Type B pancreatic cell (in vitro differentiated cells): ENCODE measurements at regions not wholly inside any gene's neighbourhood (a gene's known extent, or its start where the extent isn't known, plus 50 kb on each side); places are given as distances from the start of the nearest gene placed in this dataset.

Experiments
- DNase-seq: peaks from one replicate; pipeline ENCODE4 v3.0.0; 2021; ENCODE audit warnings: mixed read lengths; ENCODE audit not compliant: unreplicated experiment; ENCODE audit errors: extremely low spot score
- H3K27ac Mint-ChIP-seq: 2 replicates; pipeline ENCODE4 v1.8.0; 2021; ENCODE audit warnings: mild to moderate bottlenecking, mixed read lengths
- H3K27me3 Mint-ChIP-seq: 2 replicates; pipeline ENCODE4 v1.8.0; 2021; ENCODE audit warnings: mixed read lengths
- H3K36me3 Mint-ChIP-seq: 2 replicates; pipeline ENCODE4 v1.8.0; 2021; ENCODE audit warnings: mixed read lengths
- H3K4me1 Mint-ChIP-seq: one replicate; pipeline ENCODE4 v1.8.0; 2021; ENCODE audit warnings: mixed read lengths; ENCODE audit not compliant: unreplicated experiment
- H3K4me3 Mint-ChIP-seq: 2 replicates; pipeline ENCODE4 v1.8.0; 2021; ENCODE audit warnings: mild to moderate bottlenecking, mixed read lengths
- H3K9me3 Mint-ChIP-seq: 2 replicates; pipeline ENCODE4 v1.8.0; 2021; ENCODE audit warnings: mixed read lengths
- TF ChIP-seq, protein P1 (sequence below): fragments of 200-600 bp; sonication (generic); conservative IDR thresholded peaks from 2 replicates; pipeline ENCODE4 v1.5.0; 2021; ENCODE audit warnings: antibody characterized with exemption, mild to moderate bottlenecking

DNA sequence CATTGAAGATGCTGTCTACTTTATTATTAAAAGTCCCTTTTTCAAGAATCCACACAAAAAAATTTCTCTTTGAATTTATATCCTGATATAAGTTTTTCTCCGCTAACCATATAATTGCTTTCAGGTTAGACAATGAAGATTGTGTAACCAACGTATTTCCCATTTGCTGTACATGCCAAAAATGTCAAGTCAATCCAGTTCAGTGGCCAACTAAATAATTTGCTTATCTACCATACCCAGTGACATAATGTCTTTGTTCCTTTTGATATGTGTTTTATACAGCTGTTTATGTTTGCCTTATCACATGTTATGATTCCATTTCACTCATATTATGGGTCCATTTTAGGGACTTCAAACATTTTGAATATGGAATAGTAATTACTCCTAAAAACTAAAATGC, 349.9 kb downstream of the EFNA5 start:
- no peak for DNase-seq
- TF ChIP-seq, protein P1, sequence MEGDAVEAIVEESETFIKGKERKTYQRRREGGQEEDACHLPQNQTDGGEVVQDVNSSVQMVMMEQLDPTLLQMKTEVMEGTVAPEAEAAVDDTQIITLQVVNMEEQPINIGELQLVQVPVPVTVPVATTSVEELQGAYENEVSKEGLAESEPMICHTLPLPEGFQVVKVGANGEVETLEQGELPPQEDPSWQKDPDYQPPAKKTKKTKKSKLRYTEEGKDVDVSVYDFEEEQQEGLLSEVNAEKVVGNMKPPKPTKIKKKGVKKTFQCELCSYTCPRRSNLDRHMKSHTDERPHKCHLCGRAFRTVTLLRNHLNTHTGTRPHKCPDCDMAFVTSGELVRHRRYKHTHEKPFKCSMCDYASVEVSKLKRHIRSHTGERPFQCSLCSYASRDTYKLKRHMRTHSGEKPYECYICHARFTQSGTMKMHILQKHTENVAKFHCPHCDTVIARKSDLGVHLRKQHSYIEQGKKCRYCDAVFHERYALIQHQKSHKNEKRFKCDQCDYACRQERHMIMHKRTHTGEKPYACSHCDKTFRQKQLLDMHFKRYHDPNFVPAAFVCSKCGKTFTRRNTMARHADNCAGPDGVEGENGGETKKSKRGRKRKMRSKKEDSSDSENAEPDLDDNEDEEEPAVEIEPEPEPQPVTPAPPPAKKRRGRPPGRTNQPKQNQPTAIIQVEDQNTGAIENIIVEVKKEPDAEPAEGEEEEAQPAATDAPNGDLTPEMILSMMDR, result no peak
- Mint-ChIP-seq H3K4me3 (no peak overlapping the region), H3K27ac (no peak overlapping the region), H3K36me3 (no peaks in the 10 kb centered on the region), H3K4me1 (peaks cover 18% of the 10 kb centered on the region), H3K27me3 (no peaks in the 10 kb centered on the region), H3K9me3 (no peaks in the 10 kb centered on the region)

- H3K36me3 Mint-ChIP-seq, result no peaks in the 10 kb centered on the region
- H3K27me3 Mint-ChIP-seq, result no peaks in the 10 kb centered on the region
- H3K4me3 Mint-ChIP-seq, result no peak overlapping the region
- no peak for DNase-seq
- H3K4me1 Mint-ChIP-seq, result peaks cover 18% of the 10 kb centered on the region
- TF ChIP-seq, protein P1, result no peak
- H3K9me3 Mint-ChIP-seq, result no peaks in the 10 kb centered on the region
- H3K27ac Mint-ChIP-seq, result no peak overlapping the region
These were observed 350.4 kb downstream of the EFNA5 start for GRCh38 chr5:107320376-107320775.

DNA sequence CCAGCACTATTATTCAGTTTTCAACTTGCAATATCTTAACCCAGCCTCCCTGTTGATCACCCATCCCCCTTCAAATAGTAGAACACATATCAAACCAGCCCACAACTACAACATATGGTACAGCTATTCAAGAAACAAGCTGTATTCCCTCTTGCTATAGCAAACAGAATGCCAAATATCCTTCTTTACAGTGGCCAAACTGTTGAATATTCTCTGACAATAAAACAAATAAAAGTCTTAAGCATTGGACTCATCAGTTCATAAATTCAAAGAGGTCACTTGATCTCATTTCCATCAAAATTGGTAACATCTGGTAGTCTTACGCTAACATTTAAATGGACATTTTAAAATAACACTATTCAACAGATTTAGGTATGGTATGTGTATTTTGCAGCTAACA, 350.8 kb downstream of the EFNA5 start:
- Mint-ChIP-seq H3K27me3 (no peaks in the 10 kb centered on the region), H3K36me3 (no peaks in the 10 kb centered on the region), H3K4me1 (peaks cover 18% of the 10 kb centered on the region), H3K4me3 (no peak overlapping the region), H3K27ac (no peak overlapping the region), H3K9me3 (no peaks in the 10 kb centered on the region)
- no peak for DNase-seq
- TF ChIP-seq, protein P1, result no peak

GRCh38 chr5:107314330-107314729, 356.4 kb downstream of the EFNA5 start:
- TF ChIP-seq, protein P1, result no peak
- H3K4me1 Mint-ChIP-seq, result no peaks in the 10 kb centered on the region
- H3K9me3 Mint-ChIP-seq, result peaks cover 3% of the 10 kb centered on the region
- no peak overlapping the region for H3K27ac Mint-ChIP-seq
- H3K27me3 Mint-ChIP-seq, result no peaks in the 10 kb centered on the region
- H3K4me3 Mint-ChIP-seq, result no peak overlapping the region
- no peaks in the 10 kb centered on the region for H3K36me3 Mint-ChIP-seq
- DNase-seq, result no peak

GRCh38 chr5:107313921-107314320, 356.8 kb downstream of the EFNA5 start:
- Mint-ChIP-seq H3K4me3 (no peak overlapping the region), H3K36me3 (no peaks in the 10 kb centered on the region), H3K9me3 (peaks cover 7% of the 10 kb centered on the region), H3K4me1 (no peaks in the 10 kb centered on the region), H3K27me3 (no peaks in the 10 kb centered on the region), H3K27ac (no peak overlapping the region)
- TF ChIP-seq, protein P1, result no peak
- DNase-seq, result no peak

- H3K27me3 Mint-ChIP-seq, result no peaks in the 10 kb centered on the region
- TF ChIP-seq, protein P1, result no peak
- no peak for DNase-seq
- H3K36me3 Mint-ChIP-seq, result no peaks in the 10 kb centered on the region
- H3K4me3 Mint-ChIP-seq, result no peak overlapping the region
- no peak overlapping the region for H3K27ac Mint-ChIP-seq
- peaks cover 9% of the 10 kb centered on the region for H3K9me3 Mint-ChIP-seq
- H3K4me1 Mint-ChIP-seq, result no peaks in the 10 kb centered on the region
These were observed 357.6 kb downstream of the EFNA5 start for GRCh38 chr5:107313098-107313497.
